HCT116 (cell line): ENCODE measurements at regions not wholly inside any gene's neighbourhood (a gene's known extent, or its start where the extent isn't known, plus 50 kb on each side); places are given as distances from the start of the nearest gene placed in this dataset.

Experiments used
- ATAC-seq: fragments of 200-7000 bp; cut with Tn5 transposase; 2 replicates; pipeline ENCODE4 v1.9.1; 2020; ENCODE audit warnings: mild to moderate bottlenecking, moderate library complexity
- BruUV-seq: library from RNA; stranded (reverse); fragments of 400-500 nt; replicated peaks from 2 replicates; lab custom pipeline; 2021; lab: Mats Ljungman, UMichigan
- CTCF ChIA-PET: fragments of 300-600 bp; sonication (Branson Sonifier 250); formaldehyde crosslinking; loops from one replicate; lab custom pipeline; 2021; ENCODE audit warnings: antibody characterized with exemption; lab: Charles Lee
- POLR2A ChIA-PET: fragments of 300-600, 350-600 bp; sonication (Branson Sonifier 250); formaldehyde crosslinking; loops from one replicate; lab custom pipeline; 2021; ENCODE audit warnings: antibody characterized with exemption; lab: Charles Lee
- RAD21 ChIA-PET, 2 experiments: fragments of 300-600 bp; sonication (Branson Sonifier 250); formaldehyde crosslinking; loops; one replicate each; lab custom pipeline; 2023; ENCODE audit warnings: low total read pairs in 2 of 2; ENCODE audit not compliant: uncharacterized antibody in 2 of 2, unreplicated experiment in 2 of 2, low non-redundant PET in 1 of 2; lab: Charles Lee
- DNase-seq: peaks from one replicate; pipeline ENCODE4 v3.0.0-alpha.2; 2010; ENCODE audit warnings: low read depth, low spot score
- H2AFZ ChIP-seq: fragments of 200-600 bp; shearing (Covaris generic), sonication (generic); 2 replicates; pipeline ENCODE4 v1.6.1; 2017; ENCODE audit warnings: low read depth, mixed run types, mixed read lengths, antibody characterized with exemption, low read length; ENCODE audit not compliant: poor library complexity, severe bottlenecking
- H3K27ac ChIP-seq: 2 replicates; pipeline ENCODE4 v1.5.1; 2012; ENCODE audit warnings: low read depth, low read length
- H3K27me3 ChIP-seq: fragments of 200-600 bp; sonication (generic); 2 replicates; pipeline ENCODE4 v1.6.1; 2016; ENCODE audit warnings: mixed run types, low read length, mixed read lengths; ENCODE audit not compliant: insufficient read depth
- H3K36me3 ChIP-seq, 2 experiments: fragments of 200-500 bp in 1 of 2; fragments of 200-600 bp in 1 of 2; sonication (Bioruptor generic) in 1 of 2; sonication (generic) in 1 of 2; 2 replicates each; pipeline versions ENCODE4 v1.5.1 to v1.6.1; 2014 to 2016; ENCODE audit warnings: low read length in 2 of 2, inconsistent platforms in 1 of 2, mixed read lengths in 1 of 2, mixed run types in 1 of 2; ENCODE audit not compliant: insufficient read depth in 2 of 2, control insufficient read depth in 1 of 2
- H3K4me1 ChIP-seq, 2 experiments: fragments of 200-600 bp in 1 of 2; sonication (generic) in 1 of 2; 2 replicates each; pipeline versions ENCODE4 v1.5.1 to v1.6.1; 2012 to 2017; ENCODE audit warnings: low read length in 2 of 2, inconsistent platforms in 1 of 2, mild to moderate bottlenecking in 1 of 2, mixed read lengths in 1 of 2, mixed run types in 1 of 2, moderate library complexity in 1 of 2; ENCODE audit not compliant: insufficient read depth in 2 of 2, control insufficient read depth in 1 of 2
- H3K4me2 ChIP-seq: fragments of 200-600 bp; sonication (generic); 2 replicates; pipeline ENCODE4 v1.6.1; 2017; ENCODE audit warnings: mixed run types, low read length, mixed read lengths
- H3K4me3 ChIP-seq, 2 experiments: fragments of 200-600 bp in 1 of 2; sonication (generic) in 1 of 2; replicated peaks in 1 of 2; 2 replicates each; pipeline ENCODE4 v1.5.1; 2011 to 2016; ENCODE audit warnings: low read length in 2 of 2, control low read depth in 1 of 2, low read depth in 1 of 2, mild to moderate bottlenecking in 1 of 2, mixed read lengths in 1 of 2, mixed run types in 1 of 2
- H3K79me2 ChIP-seq: fragments of 200-600 bp; sonication (generic); 2 replicates; pipeline ENCODE4 v1.6.1; 2017; ENCODE audit warnings: mild to moderate bottlenecking, mixed run types, low read length, moderate library complexity, mixed read lengths; ENCODE audit not compliant: insufficient read depth
- H3K9ac ChIP-seq: fragments of 200-600 bp; sonication (generic); 2 replicates; pipeline ENCODE4 v1.6.1; 2016; ENCODE audit warnings: low read length, mixed read lengths
- H3K9me2 ChIP-seq: fragments of 200-600 bp; sonication (generic), shearing (Covaris generic); 2 replicates; pipeline ENCODE4 v1.6.1; 2017; ENCODE audit warnings: mixed run types, mild to moderate bottlenecking, moderate library complexity; ENCODE audit not compliant: insufficient read depth
- H3K9me3 ChIP-seq, 2 experiments: fragments of 200-500 bp in 1 of 2; fragments of 200-600 bp in 1 of 2; sonication (Bioruptor generic) in 1 of 2; sonication (generic) in 1 of 2; 2 replicates each; pipeline ENCODE4 v1.6.1; 2014 to 2017; ENCODE audit warnings: low read length in 2 of 2, mixed read lengths in 2 of 2, inconsistent platforms in 1 of 2, low read depth in 1 of 2, mild to moderate bottlenecking in 1 of 2, mixed run types in 1 of 2, moderate library complexity in 1 of 2; ENCODE audit not compliant: control insufficient read depth in 1 of 2, insufficient read depth in 1 of 2
- H4K20me1 ChIP-seq: fragments of 200-600 bp; sonication (generic), shearing (Covaris generic); 2 replicates; pipeline ENCODE4 v1.6.1; 2017; ENCODE audit warnings: mixed run types, mild to moderate bottlenecking, moderate library complexity; ENCODE audit not compliant: insufficient read depth
- ATF3 ChIP-seq: IDR thresholded peaks from 2 replicates; pipeline ENCODE4 v1.6.1; 2012
- CBX3 ChIP-seq: IDR thresholded peaks from 2 replicates; pipeline ENCODE4 v1.6.1; 2012; ENCODE audit warnings: low read depth
- CEBPB ChIP-seq: IDR thresholded peaks from 2 replicates; pipeline ENCODE4 v1.6.1; 2012; ENCODE audit warnings: low read depth
- EGR1 ChIP-seq: IDR thresholded peaks from 2 replicates; pipeline ENCODE4 v1.6.1; 2012; ENCODE audit warnings: low read depth
- ELF1 ChIP-seq: IDR thresholded peaks from 2 replicates; pipeline ENCODE4 v1.6.1; 2012; ENCODE audit warnings: low read depth, borderline replicate concordance
- EZH2 ChIP-seq: fragments of 200-600 bp; sonication (generic); IDR thresholded peaks from 2 replicates; pipeline ENCODE4 v1.6.1; 2017; ENCODE audit warnings: antibody characterized with exemption, mixed run types
- FOSL1 ChIP-seq: IDR thresholded peaks from 2 replicates; pipeline ENCODE4 v1.6.1; 2012; ENCODE audit warnings: low read depth
- JUND ChIP-seq: IDR thresholded peaks from 2 replicates; pipeline ENCODE4 v1.6.1; 2012
- MAX ChIP-seq: IDR thresholded peaks from 2 replicates; pipeline ENCODE4 v1.6.1; 2012
- POLR2A ChIP-seq: IDR thresholded peaks from 2 replicates; pipeline ENCODE4 v1.7.0; 2011; ENCODE audit warnings: borderline replicate concordance; ENCODE audit not compliant: insufficient read depth, insufficient read length; ENCODE audit errors: extremely low read depth
- POLR2AphosphoS5 ChIP-seq: IDR thresholded peaks from 2 replicates; pipeline ENCODE4 v1.6.1; 2011; ENCODE audit warnings: mild to moderate bottlenecking, low read depth, low read length, moderate library complexity
- RAD21 ChIP-seq: IDR thresholded peaks from 2 replicates; pipeline ENCODE4 v1.6.1; 2012; ENCODE audit warnings: low read depth, mild to moderate bottlenecking
- SIN3A ChIP-seq: IDR thresholded peaks from 2 replicates; pipeline ENCODE4 v1.6.1; 2012; ENCODE audit warnings: low read depth
- SP1 ChIP-seq: IDR thresholded peaks from 2 replicates; pipeline ENCODE4 v1.6.1; 2012; ENCODE audit warnings: low read depth
- TCF7L2 ChIP-seq: IDR thresholded peaks from 2 replicates; pipeline ENCODE4 v1.7.0; 2011; ENCODE audit warnings: borderline replicate concordance, inconsistent platforms; ENCODE audit not compliant: insufficient read depth, insufficient read length; ENCODE audit errors: extremely low read depth
- YY1 ChIP-seq: IDR thresholded peaks from 2 replicates; pipeline ENCODE4 v1.6.1; 2011; ENCODE audit warnings: low read length, low read depth, moderate library complexity, mild to moderate bottlenecking; ENCODE audit not compliant: insufficient replicate concordance; ENCODE audit errors: extremely low read depth
- ZFX ChIP-seq: fragments of 450-650 bp; IDR thresholded peaks from 2 replicates; pipeline ENCODE4 v1.6.1; 2017
- ZNF274 ChIP-seq: fragments of 200-500 bp; sonication (Bioruptor generic); IDR thresholded peaks from 2 replicates; pipeline ENCODE4 v1.6.1; 2014; ENCODE audit warnings: mild to moderate bottlenecking, low read depth, low read length, inconsistent platforms
- intact Hi-C: fragments of 100-400 bp; cut with micrococcal nuclease; formaldehyde crosslinking; loops from 2 replicates; pipeline ENCODE4 v1.10.0; 2022
- TF ChIP-seq, protein P1 (sequence below): IDR thresholded peaks from 2 replicates; pipeline ENCODE4 v1.6.1; 2012; ENCODE audit warnings: low read depth
- TF ChIP-seq, protein P2 (sequence below): IDR thresholded peaks from 2 replicates; pipeline ENCODE4 v1.6.1; 2011; ENCODE audit warnings: mild to moderate bottlenecking, low read length, moderate library complexity; ENCODE audit not compliant: insufficient replicate concordance; ENCODE audit errors: extremely low read depth

- H3K4me2 ChIP-seq = no peak overlapping the region
Observed at GRCh38 chr16:59574296-59574695, 840.2 kb upstream of the GOT2 start.

More at GRCh38 chr16:59574296-59574695, 840.2 kb upstream of the GOT2 start:
- intact Hi-C loops = no loop called here
- Histone ChIP-seq H3K79me2 (no peaks in the 10 kb centered on the region), H2AFZ (no peak overlapping the region), H3K36me3 (no peaks in the 10 kb centered on the region), H3K4me1 (no peaks in the 10 kb centered on the region), H3K4me3 (no peak overlapping the region), H4K20me1 (no peaks in the 10 kb centered on the region), H3K9me2 (no peaks in the 10 kb centered on the region), H3K27me3 (no peaks in the 10 kb centered on the region), H3K27ac (no peak overlapping the region), H3K9ac (no peak overlapping the region), H3K9me3 (peaks cover 4 to 16% of the 10 kb centered on the region in 2 experiments; a peak in 2 of 4 replicates)
- POLR2A ChIA-PET = no interaction called here
- RAD21 ChIA-PET = no interaction called here
- no peak for ATAC-seq
- TF ChIP-seq RAD21 = no peak
- no peak for TF ChIP-seq MAX
- no peak for TF ChIP-seq SIN3A
- no peak for TF ChIP-seq ZFX
- TF ChIP-seq, protein P1, sequence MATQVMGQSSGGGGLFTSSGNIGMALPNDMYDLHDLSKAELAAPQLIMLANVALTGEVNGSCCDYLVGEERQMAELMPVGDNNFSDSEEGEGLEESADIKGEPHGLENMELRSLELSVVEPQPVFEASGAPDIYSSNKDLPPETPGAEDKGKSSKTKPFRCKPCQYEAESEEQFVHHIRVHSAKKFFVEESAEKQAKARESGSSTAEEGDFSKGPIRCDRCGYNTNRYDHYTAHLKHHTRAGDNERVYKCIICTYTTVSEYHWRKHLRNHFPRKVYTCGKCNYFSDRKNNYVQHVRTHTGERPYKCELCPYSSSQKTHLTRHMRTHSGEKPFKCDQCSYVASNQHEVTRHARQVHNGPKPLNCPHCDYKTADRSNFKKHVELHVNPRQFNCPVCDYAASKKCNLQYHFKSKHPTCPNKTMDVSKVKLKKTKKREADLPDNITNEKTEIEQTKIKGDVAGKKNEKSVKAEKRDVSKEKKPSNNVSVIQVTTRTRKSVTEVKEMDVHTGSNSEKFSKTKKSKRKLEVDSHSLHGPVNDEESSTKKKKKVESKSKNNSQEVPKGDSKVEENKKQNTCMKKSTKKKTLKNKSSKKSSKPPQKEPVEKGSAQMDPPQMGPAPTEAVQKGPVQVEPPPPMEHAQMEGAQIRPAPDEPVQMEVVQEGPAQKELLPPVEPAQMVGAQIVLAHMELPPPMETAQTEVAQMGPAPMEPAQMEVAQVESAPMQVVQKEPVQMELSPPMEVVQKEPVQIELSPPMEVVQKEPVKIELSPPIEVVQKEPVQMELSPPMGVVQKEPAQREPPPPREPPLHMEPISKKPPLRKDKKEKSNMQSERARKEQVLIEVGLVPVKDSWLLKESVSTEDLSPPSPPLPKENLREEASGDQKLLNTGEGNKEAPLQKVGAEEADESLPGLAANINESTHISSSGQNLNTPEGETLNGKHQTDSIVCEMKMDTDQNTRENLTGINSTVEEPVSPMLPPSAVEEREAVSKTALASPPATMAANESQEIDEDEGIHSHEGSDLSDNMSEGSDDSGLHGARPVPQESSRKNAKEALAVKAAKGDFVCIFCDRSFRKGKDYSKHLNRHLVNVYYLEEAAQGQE = no peak
- no peak for TF ChIP-seq ELF1
- TF ChIP-seq SP1 = no peak
- no peak for TF ChIP-seq ATF3
- TF ChIP-seq, protein P2, sequence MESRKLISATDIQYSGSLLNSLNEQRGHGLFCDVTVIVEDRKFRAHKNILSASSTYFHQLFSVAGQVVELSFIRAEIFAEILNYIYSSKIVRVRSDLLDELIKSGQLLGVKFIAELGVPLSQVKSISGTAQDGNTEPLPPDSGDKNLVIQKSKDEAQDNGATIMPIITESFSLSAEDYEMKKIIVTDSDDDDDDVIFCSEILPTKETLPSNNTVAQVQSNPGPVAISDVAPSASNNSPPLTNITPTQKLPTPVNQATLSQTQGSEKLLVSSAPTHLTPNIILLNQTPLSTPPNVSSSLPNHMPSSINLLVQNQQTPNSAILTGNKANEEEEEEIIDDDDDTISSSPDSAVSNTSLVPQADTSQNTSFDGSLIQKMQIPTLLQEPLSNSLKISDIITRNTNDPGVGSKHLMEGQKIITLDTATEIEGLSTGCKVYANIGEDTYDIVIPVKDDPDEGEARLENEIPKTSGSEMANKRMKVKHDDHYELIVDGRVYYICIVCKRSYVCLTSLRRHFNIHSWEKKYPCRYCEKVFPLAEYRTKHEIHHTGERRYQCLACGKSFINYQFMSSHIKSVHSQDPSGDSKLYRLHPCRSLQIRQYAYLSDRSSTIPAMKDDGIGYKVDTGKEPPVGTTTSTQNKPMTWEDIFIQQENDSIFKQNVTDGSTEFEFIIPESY = no peak
- TF ChIP-seq POLR2A = no peak
- TF ChIP-seq JUND = no peak
- no peak for TF ChIP-seq POLR2AphosphoS5
- no peak for TF ChIP-seq ZNF274
- no peak for TF ChIP-seq EGR1
- no peak for TF ChIP-seq EZH2
- no peak for TF ChIP-seq YY1
- TF ChIP-seq CEBPB = no peak
- TF ChIP-seq FOSL1 = no peak
- TF ChIP-seq CBX3 = no peak
- no peak for TF ChIP-seq TCF7L2
- CTCF ChIA-PET = no interaction called here
- no peak for DNase-seq
- no TSS peak for BruUV-seq
